Sigmoid colon (tissue), 4 donors: ENCODE measurements at regions not wholly inside any gene's neighbourhood (a gene's known extent, or its start where the extent isn't known, plus 50 kb on each side); places are given as distances from the start of the nearest gene placed in this dataset.

Experiments used
- EP300 ChIP-seq, 4 donors: sonication (generic); formaldehyde crosslinking; IDR thresholded peaks; one replicate each; pipeline ENCODE4 v1.6.1; 2017; ENCODE audit warnings: antibody characterized with exemption in 4 of 4
- POLR2A ChIP-seq, 2 donors: fragments of 450-650 bp; IDR thresholded peaks; one replicate each; pipeline ENCODE4 v1.6.1; 2016; ENCODE audit warnings: antibody characterized with exemption in 2 of 2, mild to moderate bottlenecking in 2 of 2, moderate library complexity in 2 of 2
- POLR2AphosphoS5 ChIP-seq, 4 donors: sonication (generic); formaldehyde crosslinking; IDR thresholded peaks; one replicate each; pipeline ENCODE4 v1.6.1; 2017; ENCODE audit warnings: antibody characterized with exemption in 4 of 4
- TF ChIP-seq, protein P1 (sequence below), 4 experiments: fragments of 450-650 bp in 3 of 4; fragments of 200-600 bp in 1 of 4; IDR thresholded peaks; one replicate each; pipeline ENCODE4 v1.5.1; 2016 to 2019; ENCODE audit warnings: antibody characterized with exemption in 4 of 4, mild to moderate bottlenecking in 3 of 4, moderate library complexity in 2 of 4

DNA sequence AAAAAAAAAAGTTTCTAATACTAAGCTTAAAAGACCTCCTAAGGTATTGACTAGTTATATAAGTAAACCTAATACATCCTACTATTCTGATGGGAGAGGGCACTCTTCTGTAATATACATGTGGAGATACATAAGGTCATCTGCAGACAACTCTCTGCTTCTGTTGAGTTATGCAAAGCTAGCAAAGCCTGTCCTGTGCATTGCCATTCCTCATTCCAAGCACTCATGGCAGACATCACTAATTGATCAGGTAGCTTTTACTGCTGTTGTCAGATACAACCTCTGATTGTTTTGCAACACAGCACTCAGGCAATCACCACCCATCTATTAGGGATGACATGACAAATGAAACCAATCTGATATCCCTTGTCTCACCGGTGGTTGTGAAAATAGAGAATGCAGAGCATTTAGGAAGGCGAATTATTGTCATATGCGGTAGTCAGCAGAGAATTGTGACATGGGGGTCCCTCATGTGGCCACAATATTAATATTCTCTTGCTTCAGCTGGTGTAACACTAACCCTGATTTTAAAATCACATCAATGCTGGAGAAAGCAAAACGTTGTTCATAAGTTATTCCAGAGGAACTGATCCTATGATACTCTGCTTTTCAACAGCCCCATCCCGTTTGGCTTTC lies 416.5 kb upstream of the GYPC start:
- TF ChIP-seq EP300 (IDR thresholded peaks at IDR 0.05), result no peak
- TF ChIP-seq, protein P1, sequence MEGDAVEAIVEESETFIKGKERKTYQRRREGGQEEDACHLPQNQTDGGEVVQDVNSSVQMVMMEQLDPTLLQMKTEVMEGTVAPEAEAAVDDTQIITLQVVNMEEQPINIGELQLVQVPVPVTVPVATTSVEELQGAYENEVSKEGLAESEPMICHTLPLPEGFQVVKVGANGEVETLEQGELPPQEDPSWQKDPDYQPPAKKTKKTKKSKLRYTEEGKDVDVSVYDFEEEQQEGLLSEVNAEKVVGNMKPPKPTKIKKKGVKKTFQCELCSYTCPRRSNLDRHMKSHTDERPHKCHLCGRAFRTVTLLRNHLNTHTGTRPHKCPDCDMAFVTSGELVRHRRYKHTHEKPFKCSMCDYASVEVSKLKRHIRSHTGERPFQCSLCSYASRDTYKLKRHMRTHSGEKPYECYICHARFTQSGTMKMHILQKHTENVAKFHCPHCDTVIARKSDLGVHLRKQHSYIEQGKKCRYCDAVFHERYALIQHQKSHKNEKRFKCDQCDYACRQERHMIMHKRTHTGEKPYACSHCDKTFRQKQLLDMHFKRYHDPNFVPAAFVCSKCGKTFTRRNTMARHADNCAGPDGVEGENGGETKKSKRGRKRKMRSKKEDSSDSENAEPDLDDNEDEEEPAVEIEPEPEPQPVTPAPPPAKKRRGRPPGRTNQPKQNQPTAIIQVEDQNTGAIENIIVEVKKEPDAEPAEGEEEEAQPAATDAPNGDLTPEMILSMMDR (IDR thresholded peaks at IDR 0.05), result no peak
- TF ChIP-seq POLR2A (IDR thresholded peaks at IDR 0.05), result no peak
- TF ChIP-seq POLR2AphosphoS5 (IDR thresholded peaks at IDR 0.05), result no peak
